IMR-90 (cell line): ENCODE measurements at regions not wholly inside any gene's neighbourhood (a gene's known extent, or its start where the extent isn't known, plus 50 kb on each side); places are given as distances from the start of the nearest gene placed in this dataset.

Source experiments
- ATAC-seq: fragments of 200-7000 bp; cut with Tn5 transposase; 2 replicates; pipeline ENCODE4 v1.9.1; 2020; ENCODE audit warnings: low read depth, mild to moderate bottlenecking, moderate library complexity
- BruUV-seq: library from RNA; stranded (reverse); fragments of 400-500 nt; replicated peaks from 2 replicates; lab custom pipeline; 2021; lab: Mats Ljungman, UMichigan
- CTCF ChIA-PET: fragments of 300-600 bp; formaldehyde crosslinking; extraction: SDS; loops from one replicate; lab custom pipeline; 2021; ENCODE audit warnings: antibody characterized with exemption; lab: Yijun Ruan, JAX
- POLR2A ChIA-PET: fragments of 300-600 bp; sonication (Branson Sonifier 250); formaldehyde crosslinking; loops from one replicate; lab custom pipeline; 2022; ENCODE audit warnings: antibody characterized with exemption; ENCODE audit not compliant: unreplicated experiment; lab: Charles Lee
- DNase-seq: peaks from one replicate; pipeline ENCODE4 v3.0.0; 2013
- H2AFZ ChIP-seq: replicated peaks from 2 replicates; pipeline ENCODE3; 2013; ENCODE audit warnings: low read length, mild to moderate bottlenecking; ENCODE audit not compliant: poor library complexity
- H2AK5ac ChIP-seq: 2 replicates; pipeline ENCODE4 v1.6.1; 2013; ENCODE audit warnings: low read depth, low read length, inconsistent platforms
- H2AK9ac ChIP-seq: replicated peaks from 2 replicates; pipeline ENCODE3; 2013; ENCODE audit warnings: mild to moderate bottlenecking, low read depth, low read length, moderate library complexity; ENCODE audit not compliant: poor library complexity
- H2BK120ac ChIP-seq: 2 replicates; pipeline ENCODE4 v1.6.1; 2013; ENCODE audit warnings: low read depth, low read length, inconsistent platforms
- H2BK15ac ChIP-seq: 3 replicates; pipeline ENCODE4 v1.6.1; 2013; ENCODE audit warnings: low read depth, low read length, inconsistent platforms
- H2BK20ac ChIP-seq: 2 replicates; pipeline ENCODE4 v1.6.1; 2013; ENCODE audit warnings: low read depth, mild to moderate bottlenecking, inconsistent platforms, low read length, moderate library complexity
- H2BK5ac ChIP-seq: 2 replicates; pipeline ENCODE4 v1.6.1; 2013; ENCODE audit warnings: mild to moderate bottlenecking, low read depth, low read length, inconsistent platforms; ENCODE audit not compliant: poor library complexity, severe bottlenecking
- H3K14ac ChIP-seq: replicated peaks from 2 replicates; pipeline ENCODE4 v1.6.1; 2013; ENCODE audit warnings: low read depth, low read length, inconsistent platforms
- H3K18ac ChIP-seq: 2 replicates; pipeline ENCODE4 v1.6.1; 2013; ENCODE audit warnings: low read depth, low read length, control low read depth
- H3K23ac ChIP-seq: 2 replicates; pipeline ENCODE4 v1.6.1; 2013; ENCODE audit warnings: low read depth, low read length, inconsistent platforms
- H3K27ac ChIP-seq: 2 replicates; pipeline ENCODE4 v1.5.1; 2013; ENCODE audit warnings: mild to moderate bottlenecking, control low read depth, low read length; ENCODE audit not compliant: insufficient read depth
- H3K27me3 ChIP-seq: 2 replicates; pipeline ENCODE4 v1.6.1; 2013; ENCODE audit warnings: low read length; ENCODE audit not compliant: control insufficient read depth, insufficient read depth
- H3K36me3 ChIP-seq: 2 replicates; pipeline ENCODE4 v1.6.1; 2013; ENCODE audit warnings: low read length, mixed read lengths; ENCODE audit not compliant: control insufficient read depth, insufficient read depth
- H3K4ac ChIP-seq: 2 replicates; pipeline ENCODE4 v1.6.1; 2013; ENCODE audit warnings: low read depth, low read length, inconsistent platforms
- H3K4me1 ChIP-seq: 2 replicates; pipeline ENCODE4 v1.6.1; 2013; ENCODE audit warnings: low read length, mixed read lengths; ENCODE audit not compliant: control insufficient read depth, insufficient read depth
- H3K4me2 ChIP-seq: 2 replicates; pipeline ENCODE4 v1.6.1; 2013; ENCODE audit warnings: low read depth, mild to moderate bottlenecking, control low read depth, low read length, moderate library complexity
- H3K4me3 ChIP-seq: 2 replicates; pipeline ENCODE4 v1.5.1; 2013; ENCODE audit warnings: low read depth, mild to moderate bottlenecking, control low read depth, low read length, moderate library complexity; ENCODE audit not compliant: insufficient read depth
- H3K56ac ChIP-seq: 2 replicates; pipeline ENCODE4 v1.6.1; 2013; ENCODE audit warnings: low read length, inconsistent platforms; ENCODE audit not compliant: insufficient read depth; ENCODE audit errors: extremely low read depth
- H3K79me1 ChIP-seq, 2 experiments: 2 replicates each; pipeline ENCODE4 v1.6.1; 2013; ENCODE audit warnings: low read length in 2 of 2, inconsistent platforms in 1 of 2, low read depth in 1 of 2
- H3K9ac ChIP-seq: 2 replicates; pipeline ENCODE4 v1.6.1; 2013; ENCODE audit warnings: low read depth, low read length, control low read depth
- H3K9me1 ChIP-seq: 2 replicates; pipeline ENCODE4 v1.6.1; 2013; ENCODE audit warnings: low read length, inconsistent platforms; ENCODE audit not compliant: insufficient read depth
- H3K9me3 ChIP-seq: 2 replicates; pipeline ENCODE4 v1.6.1; 2013; ENCODE audit warnings: low read length; ENCODE audit not compliant: control insufficient read depth, insufficient read depth
- H4K20me1 ChIP-seq: 2 replicates; pipeline ENCODE4 v1.6.1; 2013; ENCODE audit warnings: low read length, inconsistent platforms; ENCODE audit not compliant: insufficient read depth
- H4K5ac ChIP-seq: 2 replicates; pipeline ENCODE4 v1.6.1; 2013; ENCODE audit warnings: mild to moderate bottlenecking, low read depth, low read length, control low read depth
- H4K8ac ChIP-seq, 2 experiments: 2 replicates each; pipeline ENCODE4 v1.6.1; 2013; ENCODE audit warnings: low read depth in 2 of 2, low read length in 2 of 2, control low read depth in 1 of 2, inconsistent platforms in 1 of 2
- H4K91ac ChIP-seq: 2 replicates; pipeline ENCODE4 v1.6.1; 2013; ENCODE audit warnings: low read depth, low read length, inconsistent platforms; ENCODE audit not compliant: insufficient read depth
- BHLHE40 ChIP-seq: fragments of 150-350 bp; IDR thresholded peaks from 2 replicates; pipeline ENCODE4 v1.6.1; 2016; ENCODE audit warnings: mild to moderate bottlenecking, low read depth, low read length
- CEBPB ChIP-seq: IDR thresholded peaks from 2 replicates; pipeline ENCODE4 v1.6.1; 2012; ENCODE audit warnings: low read depth, low read length, improper control_type of control experiment
- CHD1 ChIP-seq: IDR thresholded peaks from 2 replicates; pipeline ENCODE4 v1.6.1; 2012; ENCODE audit warnings: low read depth, low read length, improper control_type of control experiment
- CTCF ChIP-seq: conservative IDR thresholded peaks from 2 replicates; pipeline ENCODE4 v1.5.1; 2012; ENCODE audit warnings: mild to moderate bottlenecking, low read depth, low read length, improper control_type of control experiment
- ELK1 ChIP-seq: fragments of 150-350 bp; IDR thresholded peaks from 2 replicates; pipeline ENCODE4 v1.6.1; 2016; ENCODE audit warnings: low read depth, mild to moderate bottlenecking, low read length, moderate library complexity, borderline replicate concordance
- FOS ChIP-seq: fragments of 150-350 bp; IDR thresholded peaks from 2 replicates; pipeline ENCODE4 v1.6.1; 2016; ENCODE audit warnings: low read depth, low read length
- MAFK ChIP-seq: IDR thresholded peaks from 2 replicates; pipeline ENCODE4 v1.6.1; 2012; ENCODE audit warnings: low read depth, low read length, improper control_type of control experiment
- MAZ ChIP-seq: IDR thresholded peaks from 2 replicates; pipeline ENCODE4 v1.6.1; 2012; ENCODE audit warnings: low read depth, mild to moderate bottlenecking, low read length, improper control_type of control experiment, moderate library complexity, borderline replicate concordance
- MXI1 ChIP-seq: IDR thresholded peaks from 2 replicates; pipeline ENCODE4 v1.6.1; 2012; ENCODE audit warnings: low read depth, mild to moderate bottlenecking, low read length, moderate library complexity, borderline replicate concordance
- NFE2L2 ChIP-seq: fragments of 150-350 bp; IDR thresholded peaks from 2 replicates; pipeline ENCODE4 v1.6.1; 2016; ENCODE audit warnings: low read depth, mild to moderate bottlenecking, low read length
- POLR2A ChIP-seq: IDR thresholded peaks from 2 replicates; pipeline ENCODE4 v1.6.1; 2012; ENCODE audit warnings: mild to moderate bottlenecking, low read depth, low read length
- RAD21 ChIP-seq: IDR thresholded peaks from 2 replicates; pipeline ENCODE4 v1.6.1; 2012; ENCODE audit warnings: low read length, improper control_type of control experiment
- RCOR1 ChIP-seq: IDR thresholded peaks from 2 replicates; pipeline ENCODE4 v1.6.1; 2012; ENCODE audit warnings: mild to moderate bottlenecking, low read length, improper control_type of control experiment; ENCODE audit not compliant: insufficient replicate concordance
- RFX5 ChIP-seq: IDR thresholded peaks from 2 replicates; pipeline ENCODE4 v1.8.0; 2012; ENCODE audit warnings: low read depth, mild to moderate bottlenecking, low read length, moderate library complexity
- SMC3 ChIP-seq: fragments of 150-350 bp; IDR thresholded peaks from 2 replicates; pipeline ENCODE4 v1.6.1; 2016; ENCODE audit warnings: low read depth, mild to moderate bottlenecking, antibody characterized with exemption, low read length, moderate library complexity
- USF2 ChIP-seq: fragments of 150-350 bp; IDR thresholded peaks from 2 replicates; pipeline ENCODE4 v1.6.1; 2017; ENCODE audit warnings: mild to moderate bottlenecking, antibody characterized with exemption, low read length, low read depth
- WGBS, 2 experiments: methylation state at CpG; one replicate each; pipeline versions ENCODE4 v1.1.5 to v1.1.7; 2013; ENCODE audit warnings: missing lambda C conversion rate in 2 of 2; ENCODE audit not compliant: insufficient read length in 1 of 2; ENCODE audit errors: extremely low coverage in 2 of 2; 5-methylcytosine and 5-hydroxymethylcytosine counted together
- dilution Hi-C: fragments of 300-500 bp; cut with HindIII; formaldehyde crosslinking; loops from one replicate; pipeline ENCODE4 v1.14.3; 2018; ENCODE audit warnings: low sequenced_read_pairs; ENCODE audit not compliant: unreplicated experiment
- in situ Hi-C: fragments of 300-500 bp; cut with MboI; formaldehyde crosslinking; loops from 3 replicates; pipeline ENCODE4 v1.14.3; 2019; ENCODE audit warnings: low sequenced_read_pairs, inconsistent platforms, mixed read lengths
- intact Hi-C: fragments of 100-400 bp; cut with micrococcal nuclease; formaldehyde crosslinking; loops from 2 replicates; pipeline ENCODE4 v1.10.0; 2022

GRCh38 chr4:46649390-46649789 is 259.5 kb upstream of the GABRA2 start:
- no peak overlapping the region for H2AK5ac ChIP-seq
- H2AK9ac ChIP-seq = no peak overlapping the region
- H2AFZ ChIP-seq = no peak overlapping the region
- no CpG with 5 or more reads among the region's 2 CpGs for WGBS, 2 experiments
- intact Hi-C loops (no loop called here), in situ Hi-C loops (loop anchor here (5.0 kb wide), 1 partner anchor 322 kb away; no protein-coding TSS in a partner anchor), dilution Hi-C loops (no loop called here)
- no peak overlapping the region for H2BK120ac ChIP-seq
- no peak overlapping the region for H4K91ac ChIP-seq
- H3K27me3 ChIP-seq = no peaks in the 10 kb centered on the region
- H3K9ac ChIP-seq = no peak overlapping the region
- no peak overlapping the region for H4K5ac ChIP-seq
- H3K9me1 ChIP-seq = no peaks in the 10 kb centered on the region
- ChIA-PET POLR2A (no interaction called here), CTCF (no interaction called here)
- H3K56ac ChIP-seq = no peak overlapping the region
- no peak overlapping the region for H3K27ac ChIP-seq
- H3K9me3 ChIP-seq = no peaks in the 10 kb centered on the region; the same call in 1 of the 2 replicates
- H2BK5ac ChIP-seq = no peak overlapping the region
- H3K79me1 ChIP-seq = no peaks in the 10 kb centered on the region
- no peak overlapping the region for H2BK20ac ChIP-seq
- no peaks in the 10 kb centered on the region for H4K20me1 ChIP-seq
- no peak overlapping the region for H3K4ac ChIP-seq
- peak; percentile 4 for DNase-seq
- no peak overlapping the region for H3K18ac ChIP-seq
- TF ChIP-seq CHD1 = no peak
- TF ChIP-seq MAZ = no peak
- no peak for TF ChIP-seq CTCF
- TF ChIP-seq RFX5 = no peak
- TF ChIP-seq FOS = no peak
- no peak for TF ChIP-seq RAD21
- TF ChIP-seq MAFK = no peak
- TF ChIP-seq POLR2A = no peak
- TF ChIP-seq CEBPB = no peak
- TF ChIP-seq MXI1 = no peak
- no peak for TF ChIP-seq ELK1
- TF ChIP-seq SMC3 = no peak
- TF ChIP-seq USF2 = no peak
- no peak for TF ChIP-seq NFE2L2
- no peak for TF ChIP-seq RCOR1
- TF ChIP-seq BHLHE40 = no peak
- H3K23ac ChIP-seq = no peak overlapping the region
- no peak overlapping the region for H3K4me3 ChIP-seq
- no peaks in the 10 kb centered on the region for H3K4me1 ChIP-seq
- BruUV-seq = no TSS peak
- no peak overlapping the region for H4K8ac ChIP-seq
- no peak overlapping the region for H3K4me2 ChIP-seq
- ATAC-seq = no peak
- no peak overlapping the region for H2BK15ac ChIP-seq
- no peak overlapping the region for H3K14ac ChIP-seq
- H3K36me3 ChIP-seq = no peaks in the 10 kb centered on the region
